ENCODE measurements at regions not wholly inside any gene's neighbourhood (a gene's known extent, or its start where the extent isn't known, plus 50 kb on each side); places are given as distances from the start of the nearest gene placed in this dataset.

DNA sequence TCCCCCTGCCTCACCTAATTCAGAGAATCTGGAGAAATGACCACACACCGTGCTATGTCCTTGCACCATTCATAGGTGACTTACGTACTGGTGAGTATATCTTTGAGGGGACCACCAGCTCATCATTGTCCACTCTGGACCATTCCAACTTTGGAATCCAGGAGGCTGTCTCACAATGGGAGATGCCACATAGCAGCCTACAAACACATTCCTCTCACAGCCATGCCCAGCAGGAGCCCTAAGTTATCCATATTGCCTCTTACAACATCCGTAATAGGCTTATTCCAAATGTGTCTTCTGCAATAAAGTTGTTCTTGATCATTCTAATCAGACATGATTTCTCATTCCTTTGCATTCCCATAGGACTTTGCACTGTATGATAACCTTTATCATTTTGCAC lies 436.7 kb downstream of the EFNB2 start:
- TF ChIP-seq TAF1 (IDR thresholded peaks at IDR 0.05; ENCODE audit: low read depth) (no peak), FOXM1 (IDR thresholded peaks at IDR 0.05; ENCODE audit: borderline replicate concordance, low read depth) (no peak), EGR1 (IDR thresholded peaks at IDR 0.05) (no peak), EP300 (IDR thresholded peaks at IDR 0.05; ENCODE audit: borderline replicate concordance) (no peak), YY1 (IDR thresholded peaks at IDR 0.05; ENCODE audit: low read depth) (no peak), CEBPB (IDR thresholded peaks at IDR 0.05) (no peak), TEAD4 (IDR thresholded peaks at IDR 0.05) (no peak), RAD21 (IDR thresholded peaks at IDR 0.05; ENCODE audit: low read depth) (no peak), NFIC (IDR thresholded peaks at IDR 0.05) (no peak), ZBTB7A (IDR thresholded peaks at IDR 0.05; ENCODE audit: low read depth) (no peak), CREB1 (IDR thresholded peaks at IDR 0.05; ENCODE audit: low read depth) (no peak)
- TF ChIP-seq, protein P1, sequence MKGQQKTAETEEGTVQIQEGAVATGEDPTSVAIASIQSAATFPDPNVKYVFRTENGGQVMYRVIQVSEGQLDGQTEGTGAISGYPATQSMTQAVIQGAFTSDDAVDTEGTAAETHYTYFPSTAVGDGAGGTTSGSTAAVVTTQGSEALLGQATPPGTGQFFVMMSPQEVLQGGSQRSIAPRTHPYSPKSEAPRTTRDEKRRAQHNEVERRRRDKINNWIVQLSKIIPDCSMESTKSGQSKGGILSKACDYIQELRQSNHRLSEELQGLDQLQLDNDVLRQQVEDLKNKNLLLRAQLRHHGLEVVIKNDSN (IDR thresholded peaks at IDR 0.05) = no peak
- TF ChIP-seq, protein P2, sequence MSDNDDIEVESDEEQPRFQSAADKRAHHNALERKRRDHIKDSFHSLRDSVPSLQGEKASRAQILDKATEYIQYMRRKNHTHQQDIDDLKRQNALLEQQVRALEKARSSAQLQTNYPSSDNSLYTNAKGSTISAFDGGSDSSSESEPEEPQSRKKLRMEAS (IDR thresholded peaks at IDR 0.05) = no peak
- TF ChIP-seq, protein P3, sequence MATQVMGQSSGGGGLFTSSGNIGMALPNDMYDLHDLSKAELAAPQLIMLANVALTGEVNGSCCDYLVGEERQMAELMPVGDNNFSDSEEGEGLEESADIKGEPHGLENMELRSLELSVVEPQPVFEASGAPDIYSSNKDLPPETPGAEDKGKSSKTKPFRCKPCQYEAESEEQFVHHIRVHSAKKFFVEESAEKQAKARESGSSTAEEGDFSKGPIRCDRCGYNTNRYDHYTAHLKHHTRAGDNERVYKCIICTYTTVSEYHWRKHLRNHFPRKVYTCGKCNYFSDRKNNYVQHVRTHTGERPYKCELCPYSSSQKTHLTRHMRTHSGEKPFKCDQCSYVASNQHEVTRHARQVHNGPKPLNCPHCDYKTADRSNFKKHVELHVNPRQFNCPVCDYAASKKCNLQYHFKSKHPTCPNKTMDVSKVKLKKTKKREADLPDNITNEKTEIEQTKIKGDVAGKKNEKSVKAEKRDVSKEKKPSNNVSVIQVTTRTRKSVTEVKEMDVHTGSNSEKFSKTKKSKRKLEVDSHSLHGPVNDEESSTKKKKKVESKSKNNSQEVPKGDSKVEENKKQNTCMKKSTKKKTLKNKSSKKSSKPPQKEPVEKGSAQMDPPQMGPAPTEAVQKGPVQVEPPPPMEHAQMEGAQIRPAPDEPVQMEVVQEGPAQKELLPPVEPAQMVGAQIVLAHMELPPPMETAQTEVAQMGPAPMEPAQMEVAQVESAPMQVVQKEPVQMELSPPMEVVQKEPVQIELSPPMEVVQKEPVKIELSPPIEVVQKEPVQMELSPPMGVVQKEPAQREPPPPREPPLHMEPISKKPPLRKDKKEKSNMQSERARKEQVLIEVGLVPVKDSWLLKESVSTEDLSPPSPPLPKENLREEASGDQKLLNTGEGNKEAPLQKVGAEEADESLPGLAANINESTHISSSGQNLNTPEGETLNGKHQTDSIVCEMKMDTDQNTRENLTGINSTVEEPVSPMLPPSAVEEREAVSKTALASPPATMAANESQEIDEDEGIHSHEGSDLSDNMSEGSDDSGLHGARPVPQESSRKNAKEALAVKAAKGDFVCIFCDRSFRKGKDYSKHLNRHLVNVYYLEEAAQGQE (IDR thresholded peaks at IDR 0.05; ENCODE audit: low read depth) = no peak

DNA sequence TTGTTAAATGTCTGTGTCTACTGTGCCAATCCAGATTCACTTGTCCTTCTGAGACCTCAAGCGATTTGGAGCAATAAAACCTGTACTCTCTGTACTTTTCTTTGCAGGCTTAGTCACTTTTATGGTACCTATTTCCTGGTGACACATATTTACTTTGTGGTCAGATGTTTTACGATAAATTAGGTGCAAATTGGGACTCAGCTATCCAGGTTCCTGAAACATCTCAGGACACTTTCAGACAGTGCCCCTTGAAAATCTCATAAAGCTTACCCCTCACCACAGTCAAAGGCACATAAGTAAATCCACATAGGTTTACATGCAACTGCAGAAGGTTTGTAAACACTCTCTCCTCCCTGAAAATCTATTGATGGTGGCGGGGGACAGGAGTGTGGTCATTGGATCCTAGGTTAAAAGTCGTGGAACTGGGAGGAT lies 438.8 kb downstream of the EFNB2 start:
- TF ChIP-seq, protein P2 (IDR thresholded peaks at IDR 0.05) = no peak
- TF ChIP-seq EGR1 (IDR thresholded peaks at IDR 0.05) = no peak
- TF ChIP-seq FOXM1 (IDR thresholded peaks at IDR 0.05; ENCODE audit: borderline replicate concordance, low read depth) = no peak
- TF ChIP-seq TAF1 (IDR thresholded peaks at IDR 0.05; ENCODE audit: low read depth) = no peak
- no peak for TF ChIP-seq TEAD4 (IDR thresholded peaks at IDR 0.05)
- no peak for TF ChIP-seq TCF12 (IDR thresholded peaks at IDR 0.05; ENCODE audit: low read depth)
- TF ChIP-seq CEBPB (IDR thresholded peaks at IDR 0.05) = no peak
- TF ChIP-seq NFIC (IDR thresholded peaks at IDR 0.05) = no peak
- no peak for TF ChIP-seq CREB1 (IDR thresholded peaks at IDR 0.05; ENCODE audit: low read depth)
- TF ChIP-seq, protein P1 (IDR thresholded peaks at IDR 0.05) = no peak

DNA sequence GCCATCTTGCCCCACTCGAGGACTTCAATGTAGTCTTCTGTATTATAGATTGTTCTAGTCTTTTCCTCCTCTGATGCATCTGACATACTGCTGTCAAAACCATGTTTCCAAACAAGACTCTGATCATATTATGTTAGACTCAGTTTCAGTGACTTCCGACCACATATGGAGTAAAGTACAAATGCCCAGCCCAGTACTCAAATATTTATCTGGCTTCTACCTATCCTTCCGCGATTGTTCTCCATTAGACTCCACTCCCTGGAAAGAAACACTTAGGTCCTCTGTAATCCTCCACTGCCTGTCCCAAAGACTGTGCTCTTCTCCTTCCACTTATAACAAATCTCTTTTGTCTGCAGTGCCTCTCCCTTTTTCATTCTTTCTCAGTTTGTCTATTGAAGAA lies 439.5 kb downstream of the EFNB2 start:
- TF ChIP-seq RAD21 (IDR thresholded peaks at IDR 0.05; ENCODE audit: low read depth) (no peak), CEBPB (IDR thresholded peaks at IDR 0.05) (no peak), ZBTB7A (IDR thresholded peaks at IDR 0.05; ENCODE audit: low read depth) (no peak), TAF1 (IDR thresholded peaks at IDR 0.05; ENCODE audit: low read depth) (no peak), TCF12 (IDR thresholded peaks at IDR 0.05; ENCODE audit: low read depth) (no peak), FOXM1 (IDR thresholded peaks at IDR 0.05; ENCODE audit: borderline replicate concordance, low read depth) (no peak), NFIC (IDR thresholded peaks at IDR 0.05) (no peak), EP300 (IDR thresholded peaks at IDR 0.05; ENCODE audit: borderline replicate concordance) (no peak), EGR1 (IDR thresholded peaks at IDR 0.05) (no peak)
- TF ChIP-seq, protein P2 (IDR thresholded peaks at IDR 0.05) = no peak
- TF ChIP-seq, protein P3 (IDR thresholded peaks at IDR 0.05; ENCODE audit: low read depth) = no peak

DNA sequence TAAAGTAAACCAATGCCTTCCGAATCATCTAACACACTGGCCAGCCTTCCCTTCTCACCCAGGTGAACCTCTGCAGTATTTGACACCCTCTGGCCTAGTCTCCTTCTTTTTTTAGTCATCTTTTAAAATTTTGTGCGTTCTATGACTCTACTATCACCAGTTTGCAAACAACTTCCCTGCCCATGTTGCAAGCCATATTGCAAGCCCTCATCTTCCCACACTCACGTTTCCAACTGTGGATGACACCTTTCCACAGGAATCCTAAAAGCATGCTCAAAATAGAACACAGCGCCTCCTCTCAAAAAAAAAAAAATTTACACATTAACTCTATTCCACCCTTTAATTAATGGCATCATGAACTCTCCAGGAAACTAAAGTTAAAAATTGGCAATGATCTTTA lies 440.1 kb downstream of the EFNB2 start:
- no peak for TF ChIP-seq TAF1 (IDR thresholded peaks at IDR 0.05; ENCODE audit: low read depth)
- no peak for TF ChIP-seq FOXM1 (IDR thresholded peaks at IDR 0.05; ENCODE audit: borderline replicate concordance, low read depth)
- no peak for TF ChIP-seq CREB1 (IDR thresholded peaks at IDR 0.05; ENCODE audit: low read depth)
- TF ChIP-seq EGR1 (IDR thresholded peaks at IDR 0.05) = no peak
- TF ChIP-seq RAD21 (IDR thresholded peaks at IDR 0.05; ENCODE audit: low read depth) = no peak
- TF ChIP-seq EP300 (IDR thresholded peaks at IDR 0.05; ENCODE audit: borderline replicate concordance) = no peak
- no peak for TF ChIP-seq CEBPB (IDR thresholded peaks at IDR 0.05)
- no peak for TF ChIP-seq TCF12 (IDR thresholded peaks at IDR 0.05; ENCODE audit: low read depth)
- TF ChIP-seq, protein P2 (IDR thresholded peaks at IDR 0.05) = no peak
- no peak for TF ChIP-seq TEAD4 (IDR thresholded peaks at IDR 0.05)
- TF ChIP-seq, protein P3 (IDR thresholded peaks at IDR 0.05; ENCODE audit: low read depth) = no peak
- no peak for TF ChIP-seq YY1 (IDR thresholded peaks at IDR 0.05; ENCODE audit: low read depth)
